ENCODE measurements at regions not wholly inside any gene's neighbourhood (a gene's known extent, or its start where the extent isn't known, plus 50 kb on each side); places are given as distances from the start of the nearest gene placed in this dataset.

GRCh38 chr13:75154331-75154730 is 327.6 kb downstream of the TBC1D4 start (continued):
- TF ChIP-seq IRF2 (CRISPR knock-in tag; IDR thresholded peaks at IDR 0.05; ENCODE audit: borderline replicate concordance, low read depth) (no peak), ZNF416 (CRISPR knock-in tag; IDR thresholded peaks at IDR 0.05) (no peak)

- peaks cover 20% of the 10 kb centered on the region for H3K36me3 Mint-ChIP-seq
- no peak for TF ChIP-seq FOXK1 (CRISPR knock-in tag; IDR thresholded peaks at IDR 0.05)
- no peak for TF ChIP-seq FOXP4 (CRISPR knock-in tag; IDR thresholded peaks at IDR 0.05)
- TF ChIP-seq RELA (CRISPR knock-in tag; IDR thresholded peaks at IDR 0.05; ENCODE audit: borderline replicate concordance): no peak
- TF ChIP-seq, protein P1, sequence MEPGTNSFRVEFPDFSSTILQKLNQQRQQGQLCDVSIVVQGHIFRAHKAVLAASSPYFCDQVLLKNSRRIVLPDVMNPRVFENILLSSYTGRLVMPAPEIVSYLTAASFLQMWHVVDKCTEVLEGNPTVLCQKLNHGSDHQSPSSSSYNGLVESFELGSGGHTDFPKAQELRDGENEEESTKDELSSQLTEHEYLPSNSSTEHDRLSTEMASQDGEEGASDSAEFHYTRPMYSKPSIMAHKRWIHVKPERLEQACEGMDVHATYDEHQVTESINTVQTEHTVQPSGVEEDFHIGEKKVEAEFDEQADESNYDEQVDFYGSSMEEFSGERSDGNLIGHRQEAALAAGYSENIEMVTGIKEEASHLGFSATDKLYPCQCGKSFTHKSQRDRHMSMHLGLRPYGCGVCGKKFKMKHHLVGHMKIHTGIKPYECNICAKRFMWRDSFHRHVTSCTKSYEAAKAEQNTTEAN (CRISPR knock-in tag; IDR thresholded peaks at IDR 0.05): no peak
- TF ChIP-seq, protein P2, sequence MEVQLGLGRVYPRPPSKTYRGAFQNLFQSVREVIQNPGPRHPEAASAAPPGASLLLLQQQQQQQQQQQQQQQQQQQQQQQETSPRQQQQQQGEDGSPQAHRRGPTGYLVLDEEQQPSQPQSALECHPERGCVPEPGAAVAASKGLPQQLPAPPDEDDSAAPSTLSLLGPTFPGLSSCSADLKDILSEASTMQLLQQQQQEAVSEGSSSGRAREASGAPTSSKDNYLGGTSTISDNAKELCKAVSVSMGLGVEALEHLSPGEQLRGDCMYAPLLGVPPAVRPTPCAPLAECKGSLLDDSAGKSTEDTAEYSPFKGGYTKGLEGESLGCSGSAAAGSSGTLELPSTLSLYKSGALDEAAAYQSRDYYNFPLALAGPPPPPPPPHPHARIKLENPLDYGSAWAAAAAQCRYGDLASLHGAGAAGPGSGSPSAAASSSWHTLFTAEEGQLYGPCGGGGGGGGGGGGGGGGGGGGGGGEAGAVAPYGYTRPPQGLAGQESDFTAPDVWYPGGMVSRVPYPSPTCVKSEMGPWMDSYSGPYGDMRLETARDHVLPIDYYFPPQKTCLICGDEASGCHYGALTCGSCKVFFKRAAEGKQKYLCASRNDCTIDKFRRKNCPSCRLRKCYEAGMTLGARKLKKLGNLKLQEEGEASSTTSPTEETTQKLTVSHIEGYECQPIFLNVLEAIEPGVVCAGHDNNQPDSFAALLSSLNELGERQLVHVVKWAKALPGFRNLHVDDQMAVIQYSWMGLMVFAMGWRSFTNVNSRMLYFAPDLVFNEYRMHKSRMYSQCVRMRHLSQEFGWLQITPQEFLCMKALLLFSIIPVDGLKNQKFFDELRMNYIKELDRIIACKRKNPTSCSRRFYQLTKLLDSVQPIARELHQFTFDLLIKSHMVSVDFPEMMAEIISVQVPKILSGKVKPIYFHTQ (CRISPR knock-in tag; IDR thresholded peaks at IDR 0.05): no peak
- no peak for TF ChIP-seq CREM (CRISPR knock-in tag; IDR thresholded peaks at IDR 0.05)
- TF ChIP-seq FOXJ3 (CRISPR knock-in tag; IDR thresholded peaks at IDR 0.05; ENCODE audit: borderline replicate concordance): no peak
- TF ChIP-seq SP1 (CRISPR knock-in tag; conservative IDR thresholded peaks at IDR 0.05): no peak
- TF ChIP-seq ZNF121 (CRISPR knock-in tag; IDR thresholded peaks at IDR 0.05): no peak
- no peak for TF ChIP-seq TEAD1 (CRISPR knock-in tag; IDR thresholded peaks at IDR 0.05)
- TF ChIP-seq ZNF671 (CRISPR knock-in tag; IDR thresholded peaks at IDR 0.05): no peak
- TF ChIP-seq, protein P3, sequence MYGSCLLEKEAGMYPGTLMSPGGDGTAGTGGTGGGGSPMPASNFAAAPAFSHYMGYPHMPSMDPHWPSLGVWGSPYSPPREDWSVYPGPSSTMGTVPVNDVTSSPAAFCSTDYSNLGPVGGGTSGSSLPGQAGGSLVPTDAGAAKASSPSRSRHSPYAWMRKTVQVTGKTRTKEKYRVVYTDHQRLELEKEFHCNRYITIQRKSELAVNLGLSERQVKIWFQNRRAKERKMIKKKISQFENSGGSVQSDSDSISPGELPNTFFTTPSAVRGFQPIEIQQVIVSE (CRISPR knock-in tag; IDR thresholded peaks at IDR 0.05; ENCODE audit: borderline replicate concordance): no peak
- no peak for TF ChIP-seq MYBL2 (CRISPR knock-in tag; IDR thresholded peaks at IDR 0.05)
- TF ChIP-seq MAX (CRISPR knock-in tag; IDR thresholded peaks at IDR 0.05): no peak
- TF ChIP-seq TEAD4 (CRISPR knock-in tag; IDR thresholded peaks at IDR 0.05): no peak
- no peak for TF ChIP-seq ZNF232 (CRISPR knock-in tag; IDR thresholded peaks at IDR 0.05)
- TF ChIP-seq ZNF423 (CRISPR knock-in tag; IDR thresholded peaks at IDR 0.05): no peak
- ChIA-PET POLR2A (no interaction called here), CTCF (no interaction called here)
- H3K4me3 Mint-ChIP-seq: no peak overlapping the region
- no peak overlapping the region for H3K27ac Mint-ChIP-seq
- no peaks in the 10 kb centered on the region for H3K4me1 Mint-ChIP-seq
- ATAC-seq (no peak), DNase-seq (ENCODE audit: low spot score) (no peak)
- peaks cover 43% of the 10 kb centered on the region for H3K9me3 Mint-ChIP-seq
- no peaks in the 10 kb centered on the region for H3K27me3 Mint-ChIP-seq (ENCODE audit: low read depth)
Measured at GRCh38 chr13:75153834-75154233, 328.1 kb downstream of the TBC1D4 start.

- no peak overlapping the region for H3K27ac Mint-ChIP-seq
- DNase-seq (ENCODE audit: low spot score): no peak
- H3K9me3 Mint-ChIP-seq: peaks cover 43% of the 10 kb centered on the region
- TF ChIP-seq ELF4 (CRISPR knock-in tag; IDR thresholded peaks at IDR 0.05; ENCODE audit: low read depth): no peak
- ChIA-PET CTCF (no interaction called here), POLR2A (no interaction called here)
- H3K4me3 Mint-ChIP-seq: no peak overlapping the region
- no peaks in the 10 kb centered on the region for H3K27me3 Mint-ChIP-seq (ENCODE audit: low read depth)
- no peaks in the 10 kb centered on the region for H3K4me1 Mint-ChIP-seq
- ATAC-seq: no peak
- peaks cover 20% of the 10 kb centered on the region for H3K36me3 Mint-ChIP-seq
Measured at GRCh38 chr13:75153386-75153785, 328.6 kb downstream of the TBC1D4 start.

Measured in WTC11 (cell line).